Glomerular endothelial cell (primary cell): ENCODE measurements at regions not wholly inside any gene's neighbourhood (a gene's known extent, or its start where the extent isn't known, plus 50 kb on each side); places are given as distances from the start of the nearest gene placed in this dataset.

Experiments used
- DNase-seq: peaks from one replicate; pipeline ENCODE4 v3.0.0-alpha.2; 2011; ENCODE audit warnings: low read depth, low spot score; ENCODE audit errors: extremely low read depth

GRCh38 chr18:65017372-65017760 is 733.4 kb upstream of the CDH7 start:
- DNase-seq, result no peak

DNA sequence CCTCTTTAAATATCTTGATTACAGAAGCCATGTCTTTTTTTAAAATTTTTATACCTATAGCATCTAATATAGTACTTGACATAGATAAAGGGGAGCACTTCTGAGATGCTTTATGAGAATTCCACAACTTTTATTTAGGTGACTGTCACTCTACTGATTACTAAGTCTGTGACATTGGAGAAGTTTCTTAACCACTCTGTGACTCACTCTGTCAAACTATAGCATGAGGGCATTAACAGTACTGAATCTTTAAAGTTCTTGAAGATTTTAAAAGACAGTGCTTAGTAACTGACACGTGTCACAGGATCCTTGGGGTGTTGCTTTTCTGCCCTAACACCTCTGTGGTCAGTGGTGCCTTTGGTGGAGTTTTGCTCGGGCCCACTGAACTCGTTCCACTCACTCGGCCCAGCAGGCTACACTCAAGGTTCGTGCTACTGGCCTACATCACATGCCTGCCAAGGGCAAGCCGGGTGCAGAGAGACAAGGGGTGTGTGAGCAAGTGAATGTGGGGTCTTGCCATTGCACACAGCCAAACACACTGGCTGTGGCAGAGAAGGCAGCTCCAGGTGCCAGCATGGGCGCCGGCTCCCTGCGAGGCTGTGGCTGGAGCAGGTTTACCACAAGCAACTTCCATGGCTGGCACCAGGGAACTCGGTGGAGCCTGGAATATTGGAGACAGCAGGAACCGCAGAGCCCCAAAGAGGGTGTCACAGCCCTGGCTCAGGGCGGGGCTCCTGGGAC is 734.0 kb upstream of the CDH7 start:
- no peak for DNase-seq

DNA sequence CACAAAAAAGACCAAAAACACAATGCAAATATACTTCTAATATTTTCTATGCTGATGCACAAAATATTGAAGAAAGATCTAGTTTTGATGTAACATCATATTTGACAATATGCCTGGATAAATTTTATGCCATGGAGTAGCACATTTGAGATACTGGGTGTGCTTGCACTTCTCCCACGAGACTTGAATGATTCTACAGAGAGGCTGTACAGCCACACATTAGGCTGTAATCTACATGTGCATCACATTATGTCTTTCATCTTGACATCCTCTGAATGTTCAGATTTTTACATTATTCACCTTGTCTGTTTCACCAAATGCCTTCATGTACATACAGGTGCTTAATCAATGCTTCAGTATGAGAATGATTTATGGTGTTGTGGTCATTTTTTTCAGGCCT is 756.4 kb upstream of the CDH7 start:
- no peak for DNase-seq

DNA sequence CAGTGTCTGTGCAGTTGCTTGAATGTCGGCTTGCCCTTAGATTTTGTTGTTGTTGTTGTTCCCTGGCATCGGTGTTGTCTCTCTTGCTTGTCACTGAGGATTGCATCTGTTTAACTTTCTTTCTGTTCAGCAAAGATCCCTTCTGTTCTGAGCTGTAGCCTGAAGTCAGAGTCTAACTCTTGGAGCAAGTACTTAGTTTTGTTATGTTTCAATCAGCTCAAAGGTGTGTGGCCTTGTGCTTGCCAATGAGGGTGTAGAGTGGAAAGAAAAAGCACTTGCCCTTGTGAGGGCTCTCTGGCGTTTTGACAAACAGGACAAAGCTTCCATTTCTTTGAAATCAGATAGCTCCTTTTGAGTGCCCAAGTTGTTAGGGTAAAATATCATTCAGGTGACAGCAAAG is 757.1 kb upstream of the CDH7 start:
- no peak for DNase-seq

DNA sequence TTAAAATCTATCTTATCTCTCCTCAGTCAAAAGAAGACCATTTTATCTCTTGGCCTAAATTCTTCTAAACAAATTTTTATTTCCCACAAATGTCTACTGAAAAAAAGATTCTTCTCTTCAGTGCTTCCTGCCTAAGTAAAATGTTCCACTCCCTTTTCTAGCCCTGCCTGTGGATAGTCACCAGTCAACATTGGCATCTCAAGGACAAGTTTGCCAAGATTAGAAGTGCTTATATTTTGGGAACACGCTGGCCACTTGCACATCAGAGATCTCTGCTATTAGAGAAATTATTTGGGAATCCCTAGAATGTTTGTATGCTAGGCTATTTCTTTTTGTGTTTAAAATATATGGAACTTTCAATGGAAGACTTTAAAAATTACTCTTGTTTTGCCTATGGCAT is 758.2 kb upstream of the CDH7 start:
- DNase-seq, result no peak

GRCh38 chr18:64991102-64991501 is 759.7 kb upstream of the CDH7 start:
- no peak for DNase-seq

- DNase-seq, result no peak
These were observed 763.8 kb upstream of the CDH7 start for GRCh38 chr18:64986906-64987495.

DNA sequence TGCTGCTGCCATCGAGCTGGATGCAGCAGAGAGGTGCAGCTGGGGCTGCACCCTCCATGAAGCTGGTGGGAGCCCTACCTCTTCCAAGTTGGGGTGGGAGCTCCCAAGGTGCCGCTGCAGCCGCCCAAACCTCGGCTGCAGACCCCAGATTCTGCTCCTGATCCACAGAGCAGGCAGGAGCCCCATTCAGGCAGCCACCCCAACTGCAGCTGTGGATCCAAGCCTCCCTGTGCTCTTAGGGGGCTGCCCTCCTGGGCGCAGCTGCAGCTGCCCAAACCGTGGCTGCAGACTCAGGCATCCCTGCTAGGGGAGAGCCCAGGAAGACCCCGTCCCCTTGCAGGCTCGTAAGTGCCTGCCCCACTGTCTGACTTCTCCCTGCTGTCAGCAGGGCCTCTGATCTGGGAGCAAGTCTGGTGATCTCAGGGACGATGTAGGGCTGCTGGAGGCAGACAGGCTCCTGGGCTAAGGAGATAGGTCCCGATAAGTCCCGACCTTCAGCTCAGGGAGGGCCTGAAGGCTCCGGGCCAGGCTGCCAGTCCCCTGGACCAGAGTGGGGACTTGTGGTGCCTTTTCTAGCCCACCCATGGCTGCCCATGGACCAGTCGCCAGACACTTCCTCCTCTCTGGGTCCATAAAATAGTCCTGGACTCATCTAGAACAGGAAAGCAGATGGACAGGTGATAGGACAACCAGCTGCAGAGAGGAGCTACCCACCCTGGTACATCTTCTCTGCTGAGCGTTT is 767.1 kb upstream of the CDH7 start:
- DNase-seq, result no peak

DNA sequence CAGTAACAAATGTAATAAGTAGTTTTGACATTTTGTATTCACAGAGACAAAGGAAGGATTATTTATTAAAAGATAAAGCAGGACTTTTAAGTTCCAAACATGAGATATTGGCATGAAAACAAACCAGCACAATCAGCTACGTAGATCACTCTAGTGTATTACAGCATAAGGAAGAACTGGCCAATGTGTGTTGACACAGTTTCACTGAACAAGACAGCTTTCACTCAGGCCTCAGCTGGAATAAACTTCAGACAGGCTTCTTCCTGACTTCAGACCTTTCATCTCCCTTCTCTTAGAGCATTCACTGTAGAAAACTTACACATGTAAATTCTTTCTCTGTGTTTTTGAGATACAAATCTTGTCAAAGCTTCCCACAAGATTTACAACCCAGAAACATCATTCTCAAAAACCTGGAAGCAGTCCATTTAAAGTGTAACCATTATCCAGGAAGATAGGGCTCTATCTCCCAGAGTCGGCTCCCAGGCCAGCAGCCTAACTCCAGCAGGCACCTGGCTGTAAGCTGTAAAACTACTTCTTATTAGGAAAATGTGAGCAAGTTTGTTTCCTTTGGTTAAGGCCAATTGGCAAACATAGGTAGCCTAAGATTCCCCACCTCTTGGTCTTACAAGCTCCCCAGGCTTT is 768.3 kb upstream of the CDH7 start:
- DNase-seq, result no peak

DNA sequence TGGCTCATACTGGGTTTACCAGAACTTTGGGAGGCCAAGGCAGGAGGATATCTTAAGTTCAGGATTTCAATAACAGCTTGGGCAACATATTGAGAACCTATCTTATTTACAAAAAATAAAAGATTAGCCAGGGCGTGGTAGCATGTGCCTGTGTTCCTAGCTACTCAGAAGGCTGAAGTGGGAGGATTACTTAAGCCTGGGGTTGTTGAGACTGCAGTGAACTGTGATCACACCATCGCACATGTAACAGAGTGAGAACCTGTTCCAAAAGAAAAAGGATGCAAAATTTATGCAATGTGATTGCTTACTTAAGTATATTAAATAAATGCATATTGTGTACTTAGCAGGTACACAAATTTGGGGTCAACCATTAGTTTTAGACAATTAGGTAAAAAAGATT is 768.9 kb upstream of the CDH7 start:
- DNase-seq, result no peak

GRCh38 chr18:64979791-64980190 is 771.0 kb upstream of the CDH7 start:
- no peak for DNase-seq

DNA sequence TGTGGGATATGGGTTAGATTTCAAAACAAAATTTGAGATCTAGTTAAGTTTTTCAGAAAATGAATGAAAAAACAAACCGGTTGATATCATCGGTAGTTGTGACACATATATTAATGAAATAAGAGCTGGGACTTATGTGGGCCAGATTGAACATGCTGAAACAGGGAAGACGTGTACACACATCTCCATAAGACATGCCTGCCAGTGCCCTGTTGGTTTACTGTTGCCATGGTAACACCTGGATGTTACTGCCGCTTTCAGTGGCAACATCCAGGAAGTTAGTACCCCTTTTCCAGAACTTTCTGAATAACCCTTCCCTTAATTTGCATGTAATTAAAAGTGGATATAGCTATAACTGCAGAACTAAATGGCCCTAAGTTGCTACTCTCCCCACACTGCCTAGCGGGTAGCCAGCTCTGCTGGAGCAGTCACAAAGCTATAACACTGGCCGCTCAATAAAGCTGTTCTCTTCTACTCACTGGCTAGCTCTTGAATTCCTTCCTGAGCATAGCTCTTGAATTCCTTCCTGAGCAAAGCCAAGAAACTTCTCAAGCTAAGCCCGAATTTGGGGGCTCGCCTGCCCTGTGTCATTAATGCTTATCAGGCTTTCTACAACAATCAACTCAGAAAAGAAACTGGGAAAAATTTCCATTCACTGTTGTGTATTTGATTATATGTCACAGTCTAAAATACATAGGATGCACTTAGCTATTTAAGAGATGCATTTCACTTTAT is 776.3 kb upstream of the CDH7 start:
- DNase-seq, result no peak

DNA sequence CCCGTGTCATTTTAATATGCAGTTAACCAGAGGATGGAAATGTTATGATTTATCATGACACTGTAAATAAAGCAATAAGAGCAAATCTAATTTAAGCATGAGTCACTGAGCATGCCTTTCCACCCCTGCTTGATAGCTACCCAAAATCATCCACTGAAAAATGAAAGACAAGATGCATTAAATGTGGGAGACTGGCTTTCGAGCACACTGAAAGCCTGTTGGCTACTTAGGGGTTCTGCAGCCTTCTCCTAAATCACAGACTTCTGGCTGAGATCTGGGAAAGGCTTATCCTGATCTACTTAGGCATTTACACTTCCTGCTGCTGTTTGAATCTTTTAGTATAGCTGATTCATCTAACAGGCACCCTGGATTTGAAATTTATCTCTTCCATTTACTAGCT is 778.3 kb upstream of the CDH7 start:
- no peak for DNase-seq

GRCh38 chr18:64966667-64967066 is 784.1 kb upstream of the CDH7 start:
- no peak for DNase-seq

DNA sequence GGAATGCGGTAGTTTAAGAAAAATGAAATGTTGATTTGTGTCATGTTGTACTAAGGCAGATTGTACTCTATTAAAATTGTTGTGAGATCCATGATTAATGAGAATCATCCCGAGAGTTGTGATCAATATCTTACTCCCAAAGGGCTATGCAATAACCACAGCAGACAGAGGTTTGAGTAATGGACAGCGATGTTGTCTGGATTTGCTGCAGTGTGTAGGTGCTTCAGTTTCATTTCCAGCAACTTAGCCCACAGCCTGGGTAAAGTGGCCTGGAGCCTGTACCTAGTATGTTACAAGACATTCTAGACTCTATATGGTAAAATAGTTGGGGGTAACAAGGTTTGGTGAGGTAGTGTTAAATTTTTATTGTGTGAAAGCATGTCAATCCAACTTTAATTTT is 794.3 kb upstream of the CDH7 start:
- DNase-seq, result no peak

GRCh38 chr18:64949885-64950284 is 800.9 kb upstream of the CDH7 start:
- no peak for DNase-seq

- DNase-seq, result no peak
These were observed 787.8 kb upstream of the LINC00305 start for GRCh38 chr18:64936671-64937070.

DNA sequence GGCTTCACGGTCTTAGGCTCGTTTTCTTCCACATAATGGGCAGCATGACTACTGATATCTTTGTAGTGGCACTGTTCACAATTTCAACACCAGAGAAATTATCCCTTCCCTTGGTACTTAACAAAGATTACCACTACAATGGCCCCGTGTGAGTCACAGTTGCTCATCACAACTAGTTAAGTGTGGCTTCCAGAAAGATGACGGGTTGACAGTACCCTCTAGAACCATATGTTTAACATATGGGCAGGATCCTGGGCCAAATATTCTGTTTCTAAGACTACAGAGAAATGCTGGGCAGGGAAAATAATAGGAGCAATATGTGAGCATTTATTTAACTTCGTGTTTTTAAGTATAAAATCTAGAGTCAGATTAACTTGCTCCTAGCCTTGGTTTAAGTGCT is 780.1 kb upstream of the LINC00305 start:
- no peak for DNase-seq

DNA sequence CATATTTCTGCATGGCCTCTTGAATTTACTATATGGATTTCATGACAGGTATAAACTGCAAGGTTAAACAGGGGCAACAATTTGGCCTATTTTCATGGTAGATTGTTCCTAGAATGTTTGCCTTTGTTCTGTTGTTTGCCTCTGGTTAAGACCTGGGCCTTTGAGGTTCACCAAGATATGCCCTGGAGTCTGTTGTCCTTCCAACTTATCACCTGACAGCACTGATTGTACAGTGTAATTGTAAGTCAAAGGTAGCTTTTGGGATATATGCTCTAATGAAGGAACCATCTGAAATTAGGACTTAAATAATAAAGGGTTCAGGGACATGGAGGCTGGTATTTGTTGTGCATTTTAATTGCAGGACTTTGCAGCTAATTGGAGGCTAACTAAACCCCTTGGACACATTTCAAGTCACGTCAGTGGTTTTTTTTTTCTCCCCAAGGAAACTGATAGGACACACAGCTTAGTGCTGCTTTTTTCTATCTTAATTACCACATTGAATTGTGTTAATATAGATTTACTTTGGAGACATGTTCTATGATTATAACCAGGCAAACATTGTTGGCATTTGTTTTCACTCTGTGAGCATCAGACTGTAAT is 771.2 kb upstream of the LINC00305 start:
- no peak for DNase-seq

DNA sequence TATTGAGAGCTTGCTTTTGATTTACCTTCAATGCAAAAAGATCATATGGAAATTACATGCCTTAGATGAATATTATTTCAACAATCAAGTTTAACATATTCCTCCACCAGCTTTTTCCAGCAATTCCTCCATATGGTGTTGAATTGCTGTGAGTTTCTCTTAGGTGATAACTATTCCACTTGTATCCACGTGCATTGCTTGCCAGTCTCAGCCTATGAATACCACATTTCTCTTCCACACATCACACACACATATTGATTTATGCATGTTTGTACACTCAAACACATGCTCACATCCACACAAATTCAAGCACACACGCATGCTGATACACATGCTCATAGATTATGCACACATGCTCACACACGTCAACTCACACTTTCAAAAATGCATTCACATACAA is 770.0 kb upstream of the LINC00305 start:
- DNase-seq, result no peak

DNA sequence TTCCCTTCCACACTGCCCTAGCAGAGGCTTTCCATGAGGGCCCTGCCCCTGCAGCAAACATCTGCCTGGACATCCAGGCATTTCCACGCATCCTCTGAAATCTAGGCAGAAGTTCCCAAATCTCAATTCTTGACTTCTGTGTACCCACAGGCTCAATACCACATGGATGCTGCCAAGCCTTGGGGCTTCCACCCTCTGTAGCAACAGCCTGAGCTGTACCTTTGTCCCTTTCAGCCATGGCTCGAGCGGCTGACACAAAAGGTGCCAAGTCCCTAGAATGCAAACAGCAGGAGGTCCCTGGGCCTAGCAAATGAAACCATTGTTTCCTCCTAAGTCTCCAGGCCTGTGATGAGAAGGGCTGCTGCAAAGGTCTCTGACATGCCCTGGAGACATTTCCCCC is 744.5 kb upstream of the LINC00305 start:
- DNase-seq, result no peak
